ENCODE measurements at regions not wholly inside any gene's neighbourhood (a gene's known extent, or its start where the extent isn't known, plus 50 kb on each side); places are given as distances from the start of the nearest gene placed in this dataset.
A peak's percentile ranks its signal among the peaks of the same experiment; 100 is the strongest.

GRCh38 chr18:34158881-34159690 is 65.6 kb downstream of the NOL4 start:
- WGBS = 8% methylated on average over 54 of the region's 54 CpGs
- peaks cover 0 to 8% (median 2%) of the 10 kb centered on the region in 4 donors for H3K4me1 ChIP-seq (ENCODE audit: control insufficient read depth in 4 of 4, insufficient read depth in 4 of 4, low read length in 3 of 4)
- no peak overlapping the region for H3K9ac ChIP-seq (ENCODE audit: low read depth in 1 of 2, low read length in 2 of 2)
- H3K9me3 ChIP-seq (ENCODE audit: control insufficient read depth in 4 of 4, low read length in 3 of 4) = no peaks in the 10 kb centered on the region
- TF ChIP-seq RAD21 (IDR thresholded peaks at IDR 0.05) = no peak
- TF ChIP-seq GABPA (IDR thresholded peaks at IDR 0.05 in 1 of 2, conservative IDR thresholded peaks at IDR 0.05 in 1 of 2) = no peak
- no peak for TF ChIP-seq RXRA (IDR thresholded peaks at IDR 0.05)
- TF ChIP-seq CTCF (IDR thresholded peaks at IDR 0.05; ENCODE audit: low read depth, low read length, missing input control) = no peak
- TF ChIP-seq NR2F2 (IDR thresholded peaks at IDR 0.05) = no peak
- no peak for TF ChIP-seq HNF4A (conservative IDR thresholded peaks at IDR 0.05)
- TF ChIP-seq YY1 (IDR thresholded peaks at IDR 0.05) = no peak
- TF ChIP-seq, protein P1, sequence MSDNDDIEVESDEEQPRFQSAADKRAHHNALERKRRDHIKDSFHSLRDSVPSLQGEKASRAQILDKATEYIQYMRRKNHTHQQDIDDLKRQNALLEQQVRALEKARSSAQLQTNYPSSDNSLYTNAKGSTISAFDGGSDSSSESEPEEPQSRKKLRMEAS (IDR thresholded peaks at IDR 0.05) = no peak
- no peak for TF ChIP-seq HNF4G (IDR thresholded peaks at IDR 0.05)
- TF ChIP-seq SP1 (IDR thresholded peaks at IDR 0.05) = no peak
- no peak for TF ChIP-seq FOXA1 (IDR thresholded peaks at IDR 0.05)
- no peak for TF ChIP-seq FOXA2 (IDR thresholded peaks at IDR 0.05)
- TF ChIP-seq ATF3 (IDR thresholded peaks at IDR 0.05) = no peak
- no peak overlapping the region for H3K27ac ChIP-seq (ENCODE audit: low read depth in 1 of 2, low read length in 2 of 2)
- DNase-seq (ENCODE audit: low spot score) = no peak
- H3K27me3 ChIP-seq (ENCODE audit: control insufficient read depth in 4 of 4, insufficient read depth in 4 of 4, low read length in 3 of 4) = peaks cover 0 to 4% (median 0%) of the 10 kb centered on the region in 4 donors
- peak overlapping the region in 2 of 3 donors; percentile 23 to 32 for H3K4me3 ChIP-seq (ENCODE audit: low read depth in 1 of 3, low read length in 3 of 3)
- H3K36me3 ChIP-seq (ENCODE audit: control insufficient read depth in 4 of 4, insufficient read depth in 3 of 4, low read depth in 1 of 4, low read length in 3 of 4) = no peaks in the 10 kb centered on the region

GRCh38 chr18:34153711-34154110 is 71.0 kb downstream of the NOL4 start:
- DNase-seq (ENCODE audit: low spot score) = no peak
- Histone ChIP-seq H3K9ac (ENCODE audit: low read depth in 1 of 2, low read length in 2 of 2) (no peak overlapping the region), H3K9me3 (ENCODE audit: control insufficient read depth in 4 of 4, low read length in 3 of 4) (no peaks in the 10 kb centered on the region), H3K4me3 (ENCODE audit: low read depth in 1 of 3, low read length in 3 of 3) (peak overlapping the region in 2 of 3 donors; percentile 34 to 44), H3K27me3 (ENCODE audit: control insufficient read depth in 4 of 4, insufficient read depth in 4 of 4, low read length in 3 of 4) (peaks cover 0 to 4% (median 0%) of the 10 kb centered on the region in 4 donors), H3K4me1 (ENCODE audit: control insufficient read depth in 4 of 4, insufficient read depth in 4 of 4, low read length in 3 of 4) (peaks cover 0 to 2% (median under 1%) of the 10 kb centered on the region in 4 donors), H3K27ac (ENCODE audit: low read depth in 1 of 2, low read length in 2 of 2) (no peak overlapping the region), H3K36me3 (ENCODE audit: control insufficient read depth in 4 of 4, insufficient read depth in 3 of 4, low read depth in 1 of 4, low read length in 3 of 4) (no peaks in the 10 kb centered on the region)
- 6% methylated on average over 1 of the region's 1 CpG for WGBS
- TF ChIP-seq JUND (IDR thresholded peaks at IDR 0.05) (no peak), YY1 (IDR thresholded peaks at IDR 0.05) (peak; percentile 25)

GRCh38 chr18:34131006-34131405 is 93.7 kb downstream of the NOL4 start:
- Histone ChIP-seq H3K9me3 (ENCODE audit: control insufficient read depth in 4 of 4, low read length in 3 of 4) (no peaks in the 10 kb centered on the region), H3K9ac (ENCODE audit: low read depth in 1 of 2, low read length in 2 of 2) (no peak overlapping the region), H3K4me3 (ENCODE audit: low read depth in 1 of 3, low read length in 3 of 3) (no peak overlapping the region), H3K27ac (ENCODE audit: low read depth in 1 of 2, low read length in 2 of 2) (no peak overlapping the region), H3K36me3 (ENCODE audit: control insufficient read depth in 4 of 4, insufficient read depth in 3 of 4, low read depth in 1 of 4, low read length in 3 of 4) (no peaks in the 10 kb centered on the region), H3K27me3 (ENCODE audit: control insufficient read depth in 4 of 4, insufficient read depth in 4 of 4, low read length in 3 of 4) (no peaks in the 10 kb centered on the region), H3K4me1 (ENCODE audit: control insufficient read depth in 4 of 4, insufficient read depth in 4 of 4, low read length in 3 of 4) (no peaks in the 10 kb centered on the region)
- TF ChIP-seq NR2F2 (IDR thresholded peaks at IDR 0.05) (no peak), YY1 (IDR thresholded peaks at IDR 0.05) (no peak), FOXA2 (IDR thresholded peaks at IDR 0.05) (no peak), RXRA (IDR thresholded peaks at IDR 0.05) (no peak), ZBTB33 (IDR thresholded peaks at IDR 0.05) (no peak), HNF4A (conservative IDR thresholded peaks at IDR 0.05) (no peak), ATF3 (IDR thresholded peaks at IDR 0.05) (no peak), TAF1 (conservative IDR thresholded peaks at IDR 0.05) (no peak), EGR1 (IDR thresholded peaks at IDR 0.05; ENCODE audit: low read depth in 2 of 2) (no peak), CTCF (IDR thresholded peaks at IDR 0.05; ENCODE audit: low read depth, low read length, missing input control) (no peak), RAD21 (IDR thresholded peaks at IDR 0.05) (no peak)
- 80% methylated on average over 1 of the region's 1 CpG for WGBS
- no peak for DNase-seq (ENCODE audit: low spot score)
